ENCODE measurements at regions not wholly inside any gene's neighbourhood (a gene's known extent, or its start where the extent isn't known, plus 50 kb on each side); places are given as distances from the start of the nearest gene placed in this dataset.

DNA sequence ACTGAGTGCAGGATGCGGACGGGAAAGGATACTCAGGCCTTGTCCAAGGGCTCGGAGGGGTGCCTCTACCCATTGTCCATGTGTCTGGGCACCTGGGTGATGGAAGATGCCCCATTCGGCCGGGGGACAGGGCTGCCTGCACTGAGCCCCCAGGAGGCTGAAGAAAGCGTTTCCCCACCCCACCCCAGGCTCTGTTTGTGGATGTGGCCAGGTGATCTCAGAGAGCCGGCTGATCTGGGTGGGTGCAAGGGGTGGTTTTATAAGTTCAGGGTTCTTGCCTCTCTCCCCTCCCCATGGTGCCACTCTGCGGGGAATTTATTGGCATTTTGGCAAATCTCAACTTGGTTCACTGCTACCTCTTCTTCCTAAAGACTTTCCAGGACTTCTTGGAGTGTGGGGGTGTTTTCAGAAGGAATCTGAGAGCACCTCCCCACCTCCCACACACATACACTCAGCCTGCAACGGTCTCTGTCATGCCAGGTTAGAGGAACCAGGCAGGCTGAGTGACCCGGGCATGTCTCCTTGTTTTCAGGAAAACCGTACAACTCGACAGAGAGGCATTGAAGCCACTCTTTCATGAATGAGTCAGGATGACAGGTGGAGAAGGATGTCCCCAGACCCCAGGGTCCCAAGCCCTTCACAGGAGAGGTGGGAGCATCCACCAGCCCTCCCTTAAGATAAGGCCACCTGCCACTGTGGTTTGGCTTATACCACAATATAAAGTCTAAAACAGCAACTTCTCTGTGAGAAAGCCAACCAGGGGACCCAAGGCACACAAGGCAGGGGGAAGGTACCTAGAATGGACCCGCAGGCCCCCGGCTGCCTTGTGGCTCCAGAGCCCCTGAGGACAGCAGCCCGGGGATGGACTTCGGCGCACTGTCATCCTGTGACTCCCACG is 174.9 kb downstream of the ETS2 start:
- DNase-seq = no peak

DNA sequence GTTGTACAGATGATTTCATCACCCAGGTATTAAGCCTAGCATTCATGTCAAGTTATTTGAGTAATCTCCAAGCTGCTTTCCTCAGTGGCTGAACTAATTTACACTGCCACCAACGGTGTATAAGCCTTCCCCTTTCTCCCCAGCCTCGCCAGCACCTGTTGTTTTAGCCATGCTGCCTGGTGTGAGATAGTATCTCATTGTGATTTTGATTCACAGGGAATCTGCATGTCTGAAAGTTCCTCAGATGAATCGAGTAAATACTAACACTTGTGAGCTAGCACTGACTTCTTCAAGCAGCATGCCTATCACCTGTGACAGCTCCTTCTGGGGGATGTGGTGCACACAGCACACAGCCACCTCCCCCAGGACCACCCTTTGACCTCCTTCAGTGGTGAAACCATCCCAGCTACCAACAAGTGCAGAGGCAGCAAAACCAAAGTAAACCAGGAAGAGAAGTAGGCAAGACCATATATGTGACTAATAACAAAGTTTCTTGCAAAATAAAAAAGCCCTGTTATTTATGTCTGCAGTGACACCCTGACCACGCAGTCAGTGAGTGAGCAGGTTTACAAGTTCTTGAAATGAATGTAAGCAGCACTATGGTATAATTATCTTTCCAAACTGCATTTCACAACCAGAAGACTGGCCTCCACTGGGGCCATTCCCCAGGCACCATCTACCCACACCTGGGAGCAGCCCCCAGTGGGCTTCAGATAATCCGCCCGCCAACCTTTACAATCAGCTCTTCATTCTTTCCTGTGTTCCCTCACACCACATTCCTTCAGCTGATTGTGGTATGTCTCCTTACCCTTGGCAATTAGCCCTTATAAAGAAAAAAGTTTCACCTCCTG is 173.8 kb downstream of the ETS2 start:
- DNase-seq = peak; percentile 76

DNA sequence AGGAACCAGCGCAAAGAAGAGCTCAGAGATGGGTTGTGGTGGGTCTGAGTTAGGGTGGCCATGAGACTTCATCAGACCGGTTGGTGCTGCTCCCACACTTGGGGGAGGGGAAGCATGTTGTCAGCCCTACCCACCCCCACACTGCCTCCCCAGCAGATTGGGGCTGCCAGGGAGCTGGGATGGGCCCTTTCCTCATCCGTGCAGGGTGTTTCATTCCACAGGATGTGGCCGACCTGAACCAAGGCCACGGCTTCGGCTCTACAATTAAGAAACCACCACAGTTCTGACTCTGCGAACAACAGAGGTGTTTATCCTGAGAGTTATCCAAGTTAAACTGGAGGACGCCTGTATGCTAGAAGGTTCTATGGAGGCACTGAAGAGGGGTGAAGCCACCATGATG is 171.2 kb downstream of the ETS2 start:
- no peak for DNase-seq

DNA sequence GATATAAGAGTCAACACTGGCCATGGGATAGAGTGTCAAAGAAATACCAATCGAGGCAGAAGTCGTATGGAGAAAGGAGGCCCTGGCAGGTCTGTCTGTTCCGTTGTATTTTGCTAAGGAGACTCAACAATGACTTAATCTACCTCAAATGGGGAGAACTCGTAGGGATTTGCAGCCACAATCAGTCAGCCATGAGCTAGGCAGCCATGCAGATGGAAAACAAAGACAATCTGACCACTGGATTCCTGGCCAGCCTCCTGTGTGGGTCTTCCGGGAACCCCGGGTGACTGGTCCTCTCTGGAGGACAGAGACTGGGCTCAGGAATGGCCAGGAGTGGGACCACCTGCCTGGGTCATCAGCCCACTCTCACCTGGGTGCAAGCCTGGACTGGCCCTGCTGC is 167.8 kb downstream of the ETS2 start:
- DNase-seq = no peak

DNA sequence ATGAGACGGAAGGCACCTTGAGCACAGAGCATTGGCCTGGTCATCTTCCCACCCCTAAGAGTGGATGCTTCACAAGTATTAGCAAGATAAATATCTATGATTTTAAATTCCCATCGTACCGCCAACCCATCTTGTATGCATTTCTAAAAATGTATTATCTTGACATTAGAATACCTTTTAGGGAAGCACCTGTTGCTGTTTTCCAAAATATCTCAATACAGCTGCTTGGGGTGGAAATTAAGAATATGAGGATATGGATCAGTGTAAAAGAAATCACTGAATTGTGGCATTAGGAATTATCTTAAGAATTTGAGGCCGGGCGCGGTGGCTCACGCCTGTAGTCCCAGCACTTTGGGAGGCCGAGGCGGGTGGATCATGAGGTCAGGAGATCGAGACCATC is 166.3 kb downstream of the ETS2 start:
- DNase-seq = no peak

DNA sequence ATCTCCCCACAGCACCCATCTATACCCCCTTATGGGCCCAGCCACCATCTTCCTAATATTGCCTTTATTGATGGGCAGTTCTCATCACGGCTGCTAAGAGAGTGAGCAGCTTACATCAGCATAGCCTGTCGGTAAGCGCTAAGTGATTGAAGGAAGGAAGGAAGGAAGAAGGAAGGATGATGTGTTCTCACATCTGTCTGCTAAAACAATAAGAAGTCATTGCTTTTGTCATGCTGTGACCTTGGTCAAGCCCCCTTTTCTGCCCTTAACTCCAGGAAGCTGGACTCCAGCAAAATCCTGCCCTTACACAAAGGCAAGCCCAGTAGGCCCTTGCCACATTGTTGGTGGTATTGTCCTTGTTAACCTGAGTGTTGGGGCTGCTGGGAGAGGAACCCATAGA is 165.0 kb downstream of the ETS2 start:
- DNase-seq = no peak

DNA sequence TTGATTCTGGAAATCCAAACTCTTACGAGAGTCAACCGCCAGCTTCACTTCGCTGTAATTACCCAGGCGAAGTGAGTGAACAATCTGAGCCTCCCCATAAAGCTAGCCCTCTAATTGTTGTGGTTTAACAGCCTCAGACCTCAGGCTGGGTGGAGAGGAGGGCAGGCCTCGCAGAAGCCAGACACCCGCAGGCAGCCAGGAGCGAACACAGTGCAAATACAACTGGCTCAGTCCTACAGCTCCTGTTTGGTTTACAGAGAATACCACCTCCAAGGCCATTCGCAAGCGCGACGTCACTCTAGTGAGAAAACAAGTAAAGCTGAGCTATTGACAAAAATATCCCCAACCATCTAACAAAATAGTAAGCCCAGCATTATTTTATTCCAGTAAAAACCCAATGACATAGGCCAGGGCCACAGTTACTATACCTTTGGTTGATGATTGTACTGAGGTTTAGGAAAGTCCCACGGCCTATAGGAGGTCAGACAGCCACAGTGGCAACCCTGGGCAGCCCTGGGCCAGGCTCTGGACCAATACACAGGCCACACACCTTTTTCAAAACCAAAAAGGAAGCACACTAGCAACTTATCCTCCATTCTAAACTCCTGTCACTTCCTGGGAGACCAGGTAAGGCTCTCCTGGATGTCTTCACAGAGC is 163.3 kb downstream of the ETS2 start:
- DNase-seq = peak; percentile 34

DNA sequence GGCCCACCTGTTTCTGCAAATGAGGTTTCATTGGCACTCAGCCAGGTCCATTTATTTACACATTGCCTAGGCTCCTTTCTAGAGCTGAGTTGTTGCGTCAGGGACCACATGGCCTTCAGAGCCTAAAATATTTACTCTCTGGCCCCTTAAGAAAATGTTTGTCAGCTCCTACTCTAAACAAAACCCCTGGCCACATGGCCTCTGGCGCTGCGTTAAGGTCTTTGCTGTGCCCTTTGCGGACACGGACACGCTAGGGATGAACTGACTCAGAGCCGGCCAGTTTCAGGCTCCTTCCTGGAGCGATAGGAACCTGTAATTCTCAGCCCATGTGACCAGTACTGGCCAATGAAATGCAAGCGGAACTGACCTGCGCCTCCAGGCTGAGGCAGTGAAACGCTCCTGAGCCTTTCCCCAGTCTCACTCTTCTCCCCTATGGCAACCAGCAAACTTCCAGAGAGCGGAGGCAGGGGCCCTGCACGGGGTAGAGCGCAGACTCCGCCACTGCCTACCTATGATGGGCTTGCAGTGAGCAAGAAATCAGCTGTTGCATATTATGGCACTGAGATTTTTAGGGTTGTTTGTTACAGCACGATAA is 160.3 kb downstream of the ETS2 start:
- no peak for DNase-seq

DNA sequence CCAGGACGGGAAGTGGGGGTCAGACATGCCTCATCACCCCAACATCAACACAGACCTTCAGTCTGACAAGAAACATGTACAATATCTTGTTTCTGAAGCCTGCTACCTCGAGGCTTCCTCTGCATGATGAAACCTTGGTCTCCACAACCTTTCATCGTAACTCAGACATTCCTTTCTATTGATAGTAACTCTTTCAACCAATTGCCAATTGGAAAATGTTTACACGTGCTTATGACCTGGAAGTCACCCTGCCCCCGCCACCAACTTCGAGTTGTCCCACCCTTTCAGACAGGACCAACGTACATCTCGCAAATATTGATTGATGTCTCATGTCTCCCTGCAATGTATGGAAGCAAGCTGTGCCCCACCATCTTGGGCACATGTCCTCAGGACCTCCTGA is 159.5 kb downstream of the ETS2 start:
- DNase-seq = no peak

DNA sequence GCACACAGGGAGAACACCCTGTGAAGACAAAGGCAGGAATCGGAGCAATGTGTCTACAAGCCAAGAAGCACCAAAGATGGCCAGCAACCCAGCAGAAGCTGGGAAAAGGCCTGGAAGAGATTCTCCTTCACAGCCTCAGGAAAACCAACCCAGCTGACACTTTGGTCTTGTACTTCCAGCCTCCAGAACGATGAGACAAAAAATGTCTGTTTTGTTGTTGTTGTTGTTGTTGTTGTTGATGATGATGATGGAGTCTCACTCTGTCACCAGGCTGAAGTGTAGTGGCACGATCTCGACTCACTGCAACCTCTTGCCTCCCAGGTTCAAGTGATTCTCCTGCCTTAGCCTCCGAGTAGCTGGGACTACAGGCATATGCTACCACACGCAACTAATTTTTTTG is 157.3 kb downstream of the ETS2 start:
- no peak for DNase-seq

DNA sequence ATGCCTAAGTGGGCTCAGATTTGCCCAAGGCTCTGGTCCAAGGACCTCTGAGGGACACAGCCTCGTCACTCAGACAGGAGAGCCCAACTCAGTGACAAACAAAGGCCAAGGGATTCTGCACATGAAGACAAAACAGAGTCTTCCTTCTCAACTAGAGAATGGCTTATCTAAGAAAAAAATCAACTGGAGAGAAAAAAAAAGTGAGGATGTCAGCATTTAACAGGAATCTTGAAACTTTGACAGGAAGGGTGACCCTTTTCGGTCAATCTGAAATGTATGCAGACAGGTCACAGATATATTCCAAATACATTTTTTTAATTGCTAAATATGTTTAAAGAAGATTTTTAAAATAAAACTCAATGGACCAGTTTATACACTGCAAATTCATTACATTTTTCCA is 154.5 kb downstream of the ETS2 start:
- DNase-seq = no peak

DNA sequence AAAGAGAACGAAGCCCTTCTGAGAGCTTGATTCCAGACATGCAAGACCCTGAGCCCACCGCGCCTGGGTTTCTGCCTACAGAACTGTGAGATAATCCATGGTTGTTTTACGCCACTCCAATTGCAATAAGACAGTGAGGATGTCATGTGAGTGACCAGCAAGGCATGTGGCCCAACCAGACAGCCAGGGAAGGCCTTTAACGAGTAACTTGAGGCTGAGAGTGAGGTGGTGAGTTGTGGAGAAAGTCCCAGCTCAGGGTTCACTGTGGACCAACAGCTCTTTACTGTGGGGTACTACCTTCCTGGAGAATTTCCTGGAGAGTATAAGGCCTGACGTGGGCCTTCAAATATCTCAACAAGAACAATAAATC is 153.9 kb downstream of the ETS2 start:
- no peak for DNase-seq

DNA sequence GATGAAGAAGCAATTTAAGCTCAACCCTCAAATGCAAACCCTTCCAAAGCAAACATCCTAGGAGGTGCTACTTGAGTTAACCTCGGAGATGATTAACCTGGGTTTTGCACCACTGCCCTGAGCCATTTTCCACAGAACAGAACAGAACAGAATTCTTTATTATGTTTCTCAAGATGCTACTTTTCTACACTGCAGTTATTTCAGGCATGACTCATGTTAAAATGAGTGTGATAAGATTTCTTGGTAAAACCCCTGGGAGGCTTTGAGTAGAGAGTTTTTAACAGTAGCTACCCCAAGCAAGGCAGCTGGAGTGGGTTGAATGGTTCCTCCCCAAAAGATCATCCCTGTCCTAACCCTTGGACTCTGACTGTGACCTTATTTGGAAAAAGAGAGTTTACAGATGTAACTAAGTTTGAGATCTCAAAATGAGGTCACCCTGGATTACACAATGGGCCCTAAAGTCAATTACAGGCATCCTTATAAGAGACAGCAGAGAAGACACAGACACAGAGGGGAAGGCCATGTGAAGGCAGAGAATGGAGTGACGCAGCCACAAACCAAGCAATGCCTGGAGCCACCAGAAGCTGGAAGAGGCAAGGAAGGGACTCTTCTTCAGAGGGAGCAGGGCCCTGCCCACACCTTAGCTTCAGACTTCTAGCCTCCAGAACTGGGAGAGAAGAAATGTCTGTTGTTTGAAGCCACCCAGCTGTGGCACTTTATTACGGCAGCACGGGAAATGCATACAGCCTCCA is 153.4 kb downstream of the ETS2 start:
- DNase-seq = peak; percentile 48

DNA sequence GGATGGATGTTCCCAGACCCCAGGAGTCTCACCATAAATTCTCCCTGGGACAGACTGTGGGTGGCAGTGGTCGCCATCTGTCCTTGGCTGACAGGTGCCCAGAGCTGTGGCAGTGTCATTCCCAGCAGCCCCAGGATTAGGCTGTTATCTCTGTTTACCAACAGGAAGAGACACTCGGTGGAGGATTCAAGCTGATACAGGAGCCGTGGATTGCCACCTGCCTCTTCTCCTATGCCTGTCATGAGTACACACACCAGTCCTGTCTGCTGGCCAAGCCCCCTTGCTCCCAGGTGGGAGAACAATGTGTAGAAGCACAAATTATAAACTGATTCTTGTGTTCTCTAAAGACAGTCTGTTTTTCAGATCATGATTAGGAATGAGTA is 152.6 kb downstream of the ETS2 start:
- DNase-seq = no peak

DNA sequence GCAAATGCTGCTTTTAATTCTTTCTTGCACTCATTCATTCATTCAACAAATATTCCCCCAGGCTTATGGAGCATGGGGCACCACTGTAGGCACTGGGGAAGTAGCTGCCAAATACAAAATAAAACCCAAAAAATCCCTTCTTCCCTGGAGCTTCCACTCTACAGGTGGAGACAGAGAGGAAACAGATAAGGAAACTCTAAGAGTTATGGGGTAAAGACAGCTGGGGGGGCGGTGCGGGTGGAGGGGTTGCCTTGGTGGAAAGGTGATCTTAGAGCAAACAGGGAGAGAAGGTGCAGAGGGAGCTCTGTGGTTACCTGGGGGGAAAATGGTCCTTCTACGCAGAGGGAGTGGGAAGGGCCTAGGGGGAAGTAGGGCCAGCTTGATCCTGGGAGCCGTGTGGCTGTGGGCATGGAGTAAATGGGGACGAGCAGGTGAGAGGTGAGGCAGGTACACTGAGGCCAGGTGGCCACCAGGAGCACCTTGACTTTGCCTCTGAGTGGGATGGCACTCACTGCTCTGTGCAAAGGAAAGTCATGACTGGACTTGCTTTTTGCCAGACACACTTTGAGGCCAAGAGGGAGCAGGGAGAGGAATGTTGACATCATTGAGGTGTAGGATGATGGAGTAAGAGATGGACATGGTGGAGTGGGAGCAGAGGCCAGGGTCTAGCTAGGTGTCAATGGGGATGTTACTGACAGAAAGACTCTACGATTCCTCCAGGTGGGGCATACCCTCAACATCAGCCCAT is 152.0 kb downstream of the ETS2 start:
- DNase-seq = no peak

DNA sequence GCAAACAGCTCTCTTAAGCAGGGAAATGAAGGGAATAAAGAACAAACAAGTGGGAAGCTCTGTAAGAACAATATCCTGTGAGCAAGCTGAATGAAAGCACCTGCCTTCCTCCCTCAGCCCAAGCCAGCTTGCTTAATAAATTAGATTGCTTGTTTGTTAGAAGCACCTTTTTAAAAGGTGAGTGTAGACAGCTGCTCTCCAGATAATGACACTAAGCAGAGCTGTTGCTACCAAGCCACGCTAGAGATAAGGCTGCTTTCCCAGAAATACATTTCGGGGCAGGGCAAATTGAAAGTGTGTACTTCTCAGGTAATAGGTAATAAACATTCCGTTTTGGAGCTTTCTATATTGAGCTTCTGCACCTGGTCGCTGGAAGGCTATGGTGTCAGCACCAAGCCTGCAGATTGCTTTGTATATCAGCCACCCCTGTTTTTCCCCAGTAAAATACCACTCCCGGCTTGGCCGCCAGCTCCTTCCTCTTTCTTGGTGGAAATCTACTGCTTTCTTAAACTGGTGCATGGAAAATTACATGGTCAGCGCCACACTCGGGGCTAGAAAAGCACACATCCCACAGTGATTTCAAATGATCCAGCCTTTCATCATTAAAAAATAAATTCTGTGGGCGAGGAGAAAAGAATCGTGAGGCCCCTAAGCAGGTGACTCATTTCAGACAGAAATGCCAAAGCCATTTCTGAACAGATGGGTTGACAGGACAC is 151.3 kb downstream of the ETS2 start:
- DNase-seq = no peak

DNA sequence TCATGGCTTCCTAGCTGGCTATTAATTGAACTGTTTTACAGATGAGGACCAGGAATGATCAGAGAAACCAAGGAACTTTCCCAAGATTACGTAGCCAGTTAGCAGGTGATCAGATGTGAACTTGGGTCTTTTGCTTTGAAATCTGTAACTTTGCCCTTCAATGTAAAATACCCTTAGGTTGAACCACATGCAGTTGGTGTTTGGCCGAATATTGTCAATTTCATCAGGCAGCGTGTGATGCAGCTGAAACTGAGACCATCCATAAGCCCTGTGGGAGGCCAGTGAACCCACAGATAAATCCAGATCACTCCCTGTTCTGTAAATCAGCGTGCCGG is 150.8 kb downstream of the ETS2 start:
- DNase-seq = no peak

DNA sequence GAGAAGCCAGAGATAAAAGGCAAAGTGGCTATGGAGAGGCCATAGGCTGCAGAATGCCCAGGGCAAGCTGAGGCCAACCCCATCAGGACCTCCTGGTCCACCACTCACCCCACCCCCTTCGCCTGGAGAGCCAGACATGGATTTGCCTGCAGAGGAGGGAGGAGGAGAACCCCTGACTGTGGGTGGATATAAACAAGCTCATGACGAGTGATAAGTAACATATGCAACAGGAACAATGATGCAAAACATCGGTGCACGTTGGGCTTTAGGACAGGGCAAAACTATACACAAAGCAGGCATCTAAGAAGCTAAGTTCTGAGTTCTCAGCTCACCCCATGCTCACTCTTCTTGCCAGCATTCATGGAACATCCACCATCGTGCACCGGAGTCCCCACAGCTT is 150.3 kb downstream of the ETS2 start:
- no peak for DNase-seq

DNA sequence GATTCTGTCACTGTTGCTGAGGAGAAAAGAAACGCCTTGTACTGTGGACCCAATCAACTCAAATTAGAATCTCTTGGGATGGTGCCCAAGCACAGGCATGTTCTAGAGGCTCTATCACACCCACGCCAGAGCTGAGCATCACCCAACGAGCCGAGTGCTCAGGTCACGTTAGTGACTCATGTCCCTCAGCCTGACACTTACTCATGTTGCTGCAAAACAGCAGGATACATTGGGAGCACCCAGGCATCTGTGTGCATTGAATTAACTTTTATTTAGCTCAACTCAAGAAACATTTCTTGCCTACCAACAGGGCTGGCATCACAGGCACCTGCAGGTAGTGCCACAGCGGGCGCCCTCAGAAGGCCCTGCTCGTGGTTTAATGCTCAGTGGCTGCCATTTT is 149.8 kb downstream of the ETS2 start:
- DNase-seq = peak; percentile 42

DNA sequence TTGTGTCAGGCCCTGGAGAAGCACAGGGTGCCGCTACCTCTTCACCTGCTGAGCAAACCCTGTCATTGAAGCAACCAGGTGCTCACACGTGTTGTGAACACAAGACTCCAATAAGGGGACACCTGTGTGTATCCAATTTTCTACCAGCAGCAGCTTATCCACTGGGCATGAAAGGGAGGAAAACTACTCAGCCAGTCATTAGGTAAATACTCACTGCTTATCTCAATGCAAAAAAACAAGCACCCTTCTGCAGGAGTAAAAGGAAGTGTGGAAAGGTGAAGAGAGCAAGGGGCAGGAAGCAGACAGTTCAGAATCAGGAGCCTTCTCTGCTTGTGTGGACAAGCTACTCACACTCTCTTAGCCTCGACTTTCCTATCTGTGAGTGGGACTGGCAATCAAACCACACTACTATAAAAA is 148.9 kb downstream of the ETS2 start:
- no peak for DNase-seq

DNA sequence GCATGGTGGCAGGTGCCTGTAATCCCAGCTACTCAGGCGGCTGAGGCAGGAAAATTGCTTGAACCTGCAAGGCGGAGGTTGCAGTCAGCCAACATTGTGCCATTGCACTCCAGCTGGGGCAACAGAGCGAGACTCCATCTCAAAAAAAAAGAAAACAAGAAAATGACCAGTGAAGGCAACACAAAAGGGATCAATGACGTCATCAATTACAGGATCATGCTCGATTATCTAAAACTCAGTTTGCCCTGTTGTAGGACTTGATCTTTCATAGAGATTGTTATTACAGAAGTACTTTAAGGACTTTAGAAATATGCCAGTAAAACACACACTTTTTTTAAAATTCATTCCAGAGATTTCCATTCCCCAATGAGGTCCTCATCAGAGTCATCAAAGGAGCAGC is 147.8 kb downstream of the ETS2 start:
- no peak for DNase-seq
